ENCODE measurements at regions not wholly inside any gene's neighbourhood (a gene's known extent, or its start where the extent isn't known, plus 50 kb on each side); places are given as distances from the start of the nearest gene placed in this dataset.
"Not testable (repeated sequence)": the region's sequence is repeated elsewhere in the genome, so short reads cannot be mapped to it uniquely, and the experiment has no call there.

- DNase-seq (ENCODE audit: low spot score) = peak; percentile 86
These were observed 447.3 kb upstream of the CCNG1 start for GRCh38 chr5:162990063-162990462.

- DNase-seq (ENCODE audit: low spot score) = no peak
These were observed 446.4 kb upstream of the CCNG1 start for GRCh38 chr5:162990856-162991497.

GRCh38 chr5:162995568-162995967 is 441.8 kb upstream of the CCNG1 start:
- no peak for DNase-seq (ENCODE audit: low spot score)

- DNase-seq (ENCODE audit: low spot score) = no peak
These were observed 441.3 kb upstream of the CCNG1 start for GRCh38 chr5:162996053-162996452.

- DNase-seq (ENCODE audit: low spot score) = no peak
These were observed 431.4 kb upstream of the CCNG1 start for GRCh38 chr5:163005949-163006348.

- no peak for DNase-seq (ENCODE audit: low spot score)
These were observed 414.7 kb upstream of the CCNG1 start for GRCh38 chr5:163022582-163023128.

GRCh38 chr5:163023846-163024245 is 413.5 kb upstream of the CCNG1 start:
- DNase-seq (ENCODE audit: low spot score) = no peak

- DNase-seq (ENCODE audit: low spot score) = no peak
These were observed 412.5 kb upstream of the CCNG1 start for GRCh38 chr5:163024936-163025335.

- DNase-seq (ENCODE audit: low spot score) = no peak
These were observed 403.7 kb upstream of the CCNG1 start for GRCh38 chr5:163033656-163034055.

GRCh38 chr5:163041254-163041653 is 396.1 kb upstream of the CCNG1 start:
- DNase-seq (ENCODE audit: low spot score) = no peak

GRCh38 chr5:163079618-163080017 is 357.8 kb upstream of the CCNG1 start:
- no peak for DNase-seq (ENCODE audit: low spot score)

GRCh38 chr5:163089230-163089629 is 348.2 kb upstream of the CCNG1 start:
- DNase-seq (ENCODE audit: low spot score) = peak; percentile 38

GRCh38 chr5:163089926-163090325 is 347.5 kb upstream of the CCNG1 start:
- peak; percentile 90 for DNase-seq (ENCODE audit: low spot score)

- no peak for DNase-seq (ENCODE audit: low spot score)
These were observed 342.8 kb upstream of the CCNG1 start for GRCh38 chr5:163094492-163095180.

- DNase-seq (ENCODE audit: low spot score) = no peak
These were observed 332.9 kb upstream of the CCNG1 start for GRCh38 chr5:163104464-163104863.

- DNase-seq (ENCODE audit: low spot score) = no peak
These were observed 331.9 kb upstream of the CCNG1 start for GRCh38 chr5:163105456-163105855.

- no peak for DNase-seq (ENCODE audit: low spot score)
These were observed 331.3 kb upstream of the CCNG1 start for GRCh38 chr5:163106098-163106497.

GRCh38 chr5:163108351-163108750 is 329.0 kb upstream of the CCNG1 start:
- no peak for DNase-seq (ENCODE audit: low spot score)

- DNase-seq (ENCODE audit: low spot score) = no peak
These were observed 322.4 kb upstream of the CCNG1 start for GRCh38 chr5:163115011-163115410.

- DNase-seq (ENCODE audit: low spot score) = not testable (repeated sequence)
These were observed 320.8 kb upstream of the CCNG1 start for GRCh38 chr5:163116618-163117017.

GRCh38 chr5:163134061-163134460 is 303.3 kb upstream of the CCNG1 start:
- no peak for DNase-seq (ENCODE audit: low spot score)

GRCh38 chr5:163135849-163136248 is 301.5 kb upstream of the CCNG1 start:
- DNase-seq (ENCODE audit: low spot score) = no peak

- no peak for DNase-seq (ENCODE audit: low spot score)
These were observed 275.9 kb upstream of the CCNG1 start for GRCh38 chr5:163161512-163161911.

GRCh38 chr5:163162645-163163044 is 274.8 kb upstream of the CCNG1 start:
- no peak for DNase-seq (ENCODE audit: low spot score)

All from cerebellar cortex (tissue), 1 donor.